ENCODE measurements at regions not wholly inside any gene's neighbourhood (a gene's known extent, or its start where the extent isn't known, plus 50 kb on each side); places are given as distances from the start of the nearest gene placed in this dataset.

DNA sequence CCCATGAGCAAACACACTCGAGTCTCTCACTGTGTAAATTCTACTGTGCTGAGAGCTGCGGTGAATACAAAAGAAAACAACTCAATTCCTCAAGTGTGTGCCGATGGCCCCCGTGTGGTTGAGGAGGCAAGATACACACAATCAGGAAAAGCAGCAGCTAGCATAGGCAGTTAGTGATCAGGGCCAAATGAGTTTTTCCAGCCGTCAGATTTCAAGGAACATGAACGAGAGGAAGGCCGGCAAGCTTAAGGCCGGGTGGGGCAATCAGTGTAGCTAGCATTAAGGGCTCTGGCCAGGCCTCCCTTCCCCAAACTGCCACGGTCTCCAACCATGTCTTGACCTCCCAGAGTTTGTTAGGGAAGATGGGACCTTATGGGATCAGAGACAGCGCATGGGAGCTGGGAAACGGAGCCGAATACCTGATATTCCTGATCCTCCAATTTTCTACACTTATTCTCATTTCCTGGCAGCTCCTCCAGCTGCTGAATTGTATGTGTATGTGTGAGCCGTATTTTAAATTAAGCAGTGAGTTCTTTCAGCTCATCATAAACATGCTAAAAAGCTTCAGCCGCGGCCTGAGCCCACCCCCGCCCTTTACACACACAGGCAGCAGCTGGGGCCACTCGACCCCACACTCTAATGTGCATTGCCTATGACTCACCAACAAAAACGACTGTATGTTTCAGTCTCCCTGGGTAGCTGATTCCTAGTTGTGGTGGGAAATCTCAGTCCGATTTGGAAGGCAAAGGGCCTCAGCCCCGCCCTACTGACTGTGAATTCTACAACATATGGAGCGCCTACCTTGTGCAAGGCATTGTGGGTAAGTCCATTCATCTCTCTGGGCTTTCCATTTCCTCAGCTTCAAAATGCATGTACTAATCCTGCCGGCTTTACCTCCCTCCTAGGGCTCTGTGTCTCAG is 59.9 kb downstream of the RTL9 start:
- H3K4me3 ChIP-seq (ENCODE audit: low read depth in 1 of 2, low read length in 2 of 2) = no peak overlapping the region
- WGBS, 2 donors = 25 to 38% methylated on average over 22 of the region's 22 CpGs
- H3K4me1 ChIP-seq (ENCODE audit: control insufficient read depth in 2 of 2, insufficient read depth in 2 of 2, low read length in 1 of 2) = no peaks in the 10 kb centered on the region
- H3K36me3 ChIP-seq (ENCODE audit: control insufficient read depth in 2 of 2, insufficient read depth in 2 of 2, low read length in 1 of 2) = no peaks in the 10 kb centered on the region
- no peaks in the 10 kb centered on the region for H3K27me3 ChIP-seq (ENCODE audit: control insufficient read depth in 1 of 2, insufficient read depth in 2 of 2, low read length in 2 of 2)
- H3K27ac ChIP-seq (ENCODE audit: low read depth in 2 of 2, low read length in 1 of 2) = peak overlapping the region; percentile 37 to 42
- H3K9me3 ChIP-seq (ENCODE audit: control insufficient read depth in 2 of 2, insufficient read depth in 1 of 2, low read depth in 1 of 2, low read length in 1 of 2) = no peaks in the 10 kb centered on the region

- H3K9me3 ChIP-seq (ENCODE audit: control insufficient read depth in 2 of 2, insufficient read depth in 1 of 2, low read depth in 1 of 2, low read length in 1 of 2) = no peaks in the 10 kb centered on the region
- WGBS, 2 donors = 56 to 86% methylated on average over 1 of the region's 1 CpG
- H3K36me3 ChIP-seq (ENCODE audit: control insufficient read depth in 2 of 2, insufficient read depth in 2 of 2, low read length in 1 of 2) = no peaks in the 10 kb centered on the region
- no peaks in the 10 kb centered on the region for H3K4me1 ChIP-seq (ENCODE audit: control insufficient read depth in 2 of 2, insufficient read depth in 2 of 2, low read length in 1 of 2)
- no peaks in the 10 kb centered on the region for H3K27me3 ChIP-seq (ENCODE audit: control insufficient read depth in 1 of 2, insufficient read depth in 2 of 2, low read length in 2 of 2)
- no peak overlapping the region for H3K4me3 ChIP-seq (ENCODE audit: low read depth in 1 of 2, low read length in 2 of 2)
- H3K27ac ChIP-seq (ENCODE audit: low read depth in 2 of 2, low read length in 1 of 2) = no peak overlapping the region
Measured at GRCh38 chrX:110419512-110419911, 60.9 kb downstream of the RTL9 start.

GRCh38 chrX:110420771-110421499 is 62.3 kb downstream of the RTL9 start:
- Histone ChIP-seq H3K36me3 (ENCODE audit: control insufficient read depth in 2 of 2, insufficient read depth in 2 of 2, low read length in 1 of 2) (no peaks in the 10 kb centered on the region), H3K9me3 (ENCODE audit: control insufficient read depth in 2 of 2, insufficient read depth in 1 of 2, low read depth in 1 of 2, low read length in 1 of 2) (no peaks in the 10 kb centered on the region), H3K27me3 (ENCODE audit: control insufficient read depth in 1 of 2, insufficient read depth in 2 of 2, low read length in 2 of 2) (no peaks in the 10 kb centered on the region), H3K4me3 (ENCODE audit: low read depth in 1 of 2, low read length in 2 of 2) (no peak overlapping the region), H3K27ac (ENCODE audit: low read depth in 2 of 2, low read length in 1 of 2) (no peak overlapping the region), H3K4me1 (ENCODE audit: control insufficient read depth in 2 of 2, insufficient read depth in 2 of 2, low read length in 1 of 2) (no peaks in the 10 kb centered on the region)
- WGBS, 2 donors = 32 to 40% methylated on average over 9 of the region's 9 CpGs

- no peak overlapping the region for H3K4me3 ChIP-seq (ENCODE audit: low read depth in 1 of 2, low read length in 2 of 2)
- no peaks in the 10 kb centered on the region for H3K4me1 ChIP-seq (ENCODE audit: control insufficient read depth in 2 of 2, insufficient read depth in 2 of 2, low read length in 1 of 2)
- no peak overlapping the region for H3K27ac ChIP-seq (ENCODE audit: low read depth in 2 of 2, low read length in 1 of 2)
- H3K36me3 ChIP-seq (ENCODE audit: control insufficient read depth in 2 of 2, insufficient read depth in 2 of 2, low read length in 1 of 2) = no peaks in the 10 kb centered on the region
- 57 to 60% methylated on average over 5 of the region's 5 CpGs for WGBS, 2 donors
- no peaks in the 10 kb centered on the region for H3K27me3 ChIP-seq (ENCODE audit: control insufficient read depth in 1 of 2, insufficient read depth in 2 of 2, low read length in 2 of 2)
- no peaks in the 10 kb centered on the region for H3K9me3 ChIP-seq (ENCODE audit: control insufficient read depth in 2 of 2, insufficient read depth in 1 of 2, low read depth in 1 of 2, low read length in 1 of 2)
Measured at GRCh38 chrX:110421500-110422455, 63.1 kb downstream of the RTL9 start.

DNA sequence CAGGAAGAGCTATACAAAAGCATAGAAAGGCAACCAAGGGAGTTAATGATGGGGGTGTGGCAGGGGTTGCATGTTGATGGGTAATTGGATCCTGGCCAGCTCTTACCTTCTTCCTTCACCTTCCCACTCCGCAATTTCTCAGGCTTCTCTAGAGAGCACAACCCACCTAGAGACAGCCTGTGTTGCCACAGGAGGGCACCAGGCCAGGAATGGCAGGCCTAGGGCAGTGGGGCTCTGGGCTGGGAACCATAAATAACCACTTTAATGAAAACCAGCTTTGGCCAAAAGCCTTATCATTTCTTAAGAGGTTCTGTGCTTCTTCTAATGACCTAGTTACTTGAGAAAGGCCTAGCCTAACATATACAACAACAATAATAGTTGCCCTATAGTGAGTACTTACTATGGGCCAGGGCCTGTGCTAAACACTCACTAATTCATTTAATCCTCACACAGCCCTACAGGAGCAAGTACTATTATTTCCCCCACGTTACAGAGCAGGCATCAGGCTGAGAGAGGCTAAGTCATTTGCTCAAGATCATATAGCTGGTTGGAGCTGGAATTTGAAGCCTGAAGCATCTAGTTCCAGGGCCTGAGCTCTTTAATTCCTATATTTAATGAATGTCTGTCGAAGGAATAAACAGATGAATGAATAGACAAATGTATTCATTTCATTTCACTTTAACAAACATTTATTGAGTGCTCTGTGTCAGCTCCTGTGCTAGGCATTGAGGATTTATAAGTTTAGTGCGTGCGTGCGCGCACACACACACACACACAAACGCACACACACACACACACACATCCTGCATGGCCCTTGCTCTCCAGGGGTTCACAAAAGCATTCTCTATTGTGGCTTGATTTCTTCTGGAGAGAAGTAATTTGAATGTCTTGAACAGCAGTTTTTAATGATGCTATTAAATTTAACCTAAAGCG is 66.8 kb downstream of the RTL9 start:
- H3K9me3 ChIP-seq (ENCODE audit: control insufficient read depth in 2 of 2, insufficient read depth in 1 of 2, low read depth in 1 of 2, low read length in 1 of 2) = no peaks in the 10 kb centered on the region
- no peak overlapping the region for H3K4me3 ChIP-seq (ENCODE audit: low read depth in 1 of 2, low read length in 2 of 2)
- 76 to 82% methylated on average over 9 of the region's 9 CpGs for WGBS, 2 donors
- H3K27ac ChIP-seq (ENCODE audit: low read depth in 2 of 2, low read length in 1 of 2) = no peak overlapping the region
- H3K4me1 ChIP-seq (ENCODE audit: control insufficient read depth in 2 of 2, insufficient read depth in 2 of 2, low read length in 1 of 2) = no peaks in the 10 kb centered on the region
- no peaks in the 10 kb centered on the region for H3K27me3 ChIP-seq (ENCODE audit: control insufficient read depth in 1 of 2, insufficient read depth in 2 of 2, low read length in 2 of 2)
- no peaks in the 10 kb centered on the region for H3K36me3 ChIP-seq (ENCODE audit: control insufficient read depth in 2 of 2, insufficient read depth in 2 of 2, low read length in 1 of 2)

DNA sequence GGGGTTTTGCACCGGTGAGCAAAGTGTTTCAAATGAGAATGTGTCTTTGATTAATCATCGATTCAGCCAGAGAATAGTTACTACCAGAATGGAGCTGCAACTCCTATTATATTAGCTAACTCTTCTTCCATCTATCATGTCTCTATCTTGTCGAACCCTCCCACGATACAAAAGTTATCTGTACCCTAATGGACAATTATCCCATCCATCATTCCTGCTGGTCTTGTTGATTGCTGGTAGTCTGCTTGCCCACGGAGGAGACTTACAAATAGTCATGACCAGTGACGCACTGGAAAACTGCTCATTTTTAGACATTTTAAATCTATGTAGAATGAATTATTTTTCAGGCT is 67.5 kb downstream of the RTL9 start:
- Histone ChIP-seq H3K27me3 (ENCODE audit: control insufficient read depth in 1 of 2, insufficient read depth in 2 of 2, low read length in 2 of 2) (no peaks in the 10 kb centered on the region), H3K27ac (ENCODE audit: low read depth in 2 of 2, low read length in 1 of 2) (no peak overlapping the region), H3K9me3 (ENCODE audit: control insufficient read depth in 2 of 2, insufficient read depth in 1 of 2, low read depth in 1 of 2, low read length in 1 of 2) (no peaks in the 10 kb centered on the region), H3K4me1 (ENCODE audit: control insufficient read depth in 2 of 2, insufficient read depth in 2 of 2, low read length in 1 of 2) (no peaks in the 10 kb centered on the region), H3K36me3 (ENCODE audit: control insufficient read depth in 2 of 2, insufficient read depth in 2 of 2, low read length in 1 of 2) (no peaks in the 10 kb centered on the region), H3K4me3 (ENCODE audit: low read depth in 1 of 2, low read length in 2 of 2) (no peak overlapping the region)
- WGBS, 2 donors = 84 to 85% methylated on average over 6 of the region's 6 CpGs

GRCh38 chrX:110427076-110427475 is 68.4 kb downstream of the RTL9 start:
- no peak overlapping the region for H3K4me3 ChIP-seq (ENCODE audit: low read depth in 1 of 2, low read length in 2 of 2)
- 78 to 93% methylated on average over 1 of the region's 1 CpG for WGBS, 2 donors
- no peaks in the 10 kb centered on the region for H3K4me1 ChIP-seq (ENCODE audit: control insufficient read depth in 2 of 2, insufficient read depth in 2 of 2, low read length in 1 of 2)
- H3K36me3 ChIP-seq (ENCODE audit: control insufficient read depth in 2 of 2, insufficient read depth in 2 of 2, low read length in 1 of 2) = no peaks in the 10 kb centered on the region
- no peaks in the 10 kb centered on the region for H3K9me3 ChIP-seq (ENCODE audit: control insufficient read depth in 2 of 2, insufficient read depth in 1 of 2, low read depth in 1 of 2, low read length in 1 of 2)
- H3K27ac ChIP-seq (ENCODE audit: low read depth in 2 of 2, low read length in 1 of 2) = no peak overlapping the region
- H3K27me3 ChIP-seq (ENCODE audit: control insufficient read depth in 1 of 2, insufficient read depth in 2 of 2, low read length in 2 of 2) = no peaks in the 10 kb centered on the region

DNA sequence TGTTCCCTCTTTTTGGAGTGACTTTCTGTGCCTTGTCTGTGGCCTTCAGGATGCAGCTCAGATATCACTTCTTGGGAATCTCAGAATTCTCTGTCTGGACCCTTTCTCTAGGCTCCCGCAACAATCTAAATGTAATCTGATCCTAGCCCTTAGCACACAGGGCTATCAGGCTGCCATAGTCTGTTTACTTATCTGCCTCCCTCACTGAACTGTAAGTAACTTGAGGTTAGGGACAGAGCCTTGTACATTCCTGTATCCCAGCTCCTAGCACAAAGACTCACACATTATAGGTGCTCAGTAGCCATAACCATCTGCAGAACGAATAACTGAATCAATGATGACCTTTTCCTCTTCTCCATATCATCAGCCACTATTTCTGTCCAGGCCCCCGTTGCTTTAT is 69.5 kb downstream of the RTL9 start:
- H3K4me1 ChIP-seq (ENCODE audit: control insufficient read depth in 2 of 2, insufficient read depth in 2 of 2, low read length in 1 of 2) = no peaks in the 10 kb centered on the region
- no peak overlapping the region for H3K4me3 ChIP-seq (ENCODE audit: low read depth in 1 of 2, low read length in 2 of 2)
- H3K27me3 ChIP-seq (ENCODE audit: control insufficient read depth in 1 of 2, insufficient read depth in 2 of 2, low read length in 2 of 2) = no peaks in the 10 kb centered on the region
- no peaks in the 10 kb centered on the region for H3K36me3 ChIP-seq (ENCODE audit: control insufficient read depth in 2 of 2, insufficient read depth in 2 of 2, low read length in 1 of 2)
- no peaks in the 10 kb centered on the region for H3K9me3 ChIP-seq (ENCODE audit: control insufficient read depth in 2 of 2, insufficient read depth in 1 of 2, low read depth in 1 of 2, low read length in 1 of 2)
- 65 to 76% methylated on average over 3 of the region's 3 CpGs for WGBS, 2 donors
- H3K27ac ChIP-seq (ENCODE audit: low read depth in 2 of 2, low read length in 1 of 2) = no peak overlapping the region

Data from esophagus (tissue), 2 donors.